ENCODE measurements at regions not wholly inside any gene's neighbourhood (a gene's known extent, or its start where the extent isn't known, plus 50 kb on each side); places are given as distances from the start of the nearest gene placed in this dataset.
"Not testable (repeated sequence)": the region's sequence is repeated elsewhere in the genome, so short reads cannot be mapped to it uniquely, and the experiment has no call there.

DNA sequence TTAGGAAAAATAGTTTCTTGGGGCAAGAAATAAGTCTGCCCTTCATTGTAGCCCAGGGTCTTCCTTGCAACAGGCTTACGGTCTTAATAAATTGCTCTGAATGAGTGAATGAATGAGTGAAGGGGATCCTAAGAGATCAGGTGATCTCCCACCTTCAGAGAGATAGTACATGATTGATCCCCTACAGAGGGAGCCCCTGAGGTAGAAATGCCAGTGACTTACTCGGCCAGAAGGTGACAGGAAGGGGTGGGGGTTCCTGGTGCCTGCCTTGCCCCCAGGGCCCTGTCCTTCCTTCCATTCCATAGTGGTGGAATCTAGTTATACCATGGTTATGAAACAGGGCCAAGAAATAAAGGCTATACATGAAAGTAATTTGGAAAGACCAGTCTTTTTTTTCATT lies 215.3 kb upstream of the SSTR4 start:
- no peaks in the 10 kb centered on the region for H3K36me3 ChIP-seq (replicated peaks; ENCODE audit: control insufficient read depth, insufficient read depth, low read length)
- no peak overlapping the region for H3K4me3 ChIP-seq (ENCODE audit: insufficient read depth, low read depth, low read length)
- H3K27me3 ChIP-seq (ENCODE audit: control insufficient read depth, insufficient read depth, low read length): no peaks in the 10 kb centered on the region; the same call in 1 of the 2 replicates
- peak; percentile 43 for DNase-seq

DNA sequence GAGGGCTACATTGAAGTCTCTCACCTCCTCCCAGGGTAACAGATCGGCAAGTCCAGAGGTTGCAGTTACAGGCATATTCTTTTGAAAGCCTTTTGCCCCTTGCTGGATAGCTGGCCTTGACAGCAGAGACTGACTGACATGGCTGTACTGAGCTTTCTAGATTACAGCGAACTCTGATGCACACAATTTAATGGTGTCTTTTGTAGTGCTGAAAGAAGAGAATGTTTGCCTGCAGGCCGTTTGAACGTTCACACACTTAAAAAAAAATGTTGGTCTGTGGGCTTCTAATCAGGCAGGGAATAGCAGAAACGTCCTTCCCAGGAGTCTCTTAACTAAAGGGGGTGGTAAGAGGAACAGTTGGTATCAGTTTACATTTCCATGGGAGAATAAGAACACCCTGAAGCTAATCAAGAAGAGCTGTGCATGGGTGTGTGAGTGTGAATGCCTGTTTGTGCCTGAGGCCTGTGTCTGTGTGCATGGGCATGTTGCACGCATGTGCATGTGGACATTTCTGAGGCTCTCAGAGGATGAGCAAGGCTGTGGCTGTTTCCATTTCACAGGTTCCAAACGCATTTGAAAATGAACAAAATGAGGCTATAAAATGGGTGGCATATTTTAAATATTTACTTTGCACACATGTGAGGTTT lies 213.9 kb upstream of the SSTR4 start:
- Histone ChIP-seq H3K36me3 (replicated peaks; ENCODE audit: control insufficient read depth, insufficient read depth, low read length) (no peaks in the 10 kb centered on the region), H3K27me3 (ENCODE audit: control insufficient read depth, insufficient read depth, low read length) (no peaks in the 10 kb centered on the region), H3K4me3 (ENCODE audit: insufficient read depth, low read depth, low read length) (no peak overlapping the region)
- DNase-seq: no peak

- no peaks in the 10 kb centered on the region for H3K27me3 ChIP-seq (ENCODE audit: control insufficient read depth, insufficient read depth, low read length)
- no peak for DNase-seq
- H3K4me3 ChIP-seq (ENCODE audit: insufficient read depth, low read depth, low read length): no peak overlapping the region
- no peaks in the 10 kb centered on the region for H3K36me3 ChIP-seq (replicated peaks; ENCODE audit: control insufficient read depth, insufficient read depth, low read length)
These were observed 213.3 kb upstream of the SSTR4 start for GRCh38 chr20:22821796-22822195.

GRCh38 chr20:22823119-22823518 lies 212.0 kb upstream of the SSTR4 start:
- H3K36me3 ChIP-seq (replicated peaks; ENCODE audit: control insufficient read depth, insufficient read depth, low read length): no peaks in the 10 kb centered on the region
- H3K27me3 ChIP-seq (ENCODE audit: control insufficient read depth, insufficient read depth, low read length): no peaks in the 10 kb centered on the region
- no peak overlapping the region for H3K4me3 ChIP-seq (ENCODE audit: insufficient read depth, low read depth, low read length)
- no peak for DNase-seq

DNA sequence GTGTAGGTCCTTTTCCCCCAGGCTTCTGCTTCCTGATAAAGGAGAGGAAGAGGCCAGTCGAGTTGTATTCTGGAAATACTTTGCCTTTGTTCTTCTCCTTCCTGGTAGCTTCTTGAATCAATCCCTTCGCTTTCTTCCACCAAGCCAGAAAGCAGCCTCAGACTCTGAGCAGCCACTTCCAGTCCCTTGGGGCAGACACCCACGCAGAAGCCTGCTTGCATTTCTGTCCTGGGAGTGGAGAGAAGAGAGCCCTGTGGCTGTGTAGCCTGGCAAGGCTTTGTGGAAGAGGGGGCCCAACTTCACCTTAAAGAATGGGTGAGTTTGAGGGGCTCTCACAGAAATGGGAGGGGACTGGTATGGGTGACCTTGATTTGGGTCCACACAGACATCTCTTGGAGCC lies 211.0 kb upstream of the SSTR4 start:
- Histone ChIP-seq H3K27me3 (ENCODE audit: control insufficient read depth, insufficient read depth, low read length) (no peaks in the 10 kb centered on the region), H3K4me3 (ENCODE audit: insufficient read depth, low read depth, low read length) (no peak overlapping the region), H3K36me3 (replicated peaks; ENCODE audit: control insufficient read depth, insufficient read depth, low read length) (no peaks in the 10 kb centered on the region)
- no peak for DNase-seq

DNA sequence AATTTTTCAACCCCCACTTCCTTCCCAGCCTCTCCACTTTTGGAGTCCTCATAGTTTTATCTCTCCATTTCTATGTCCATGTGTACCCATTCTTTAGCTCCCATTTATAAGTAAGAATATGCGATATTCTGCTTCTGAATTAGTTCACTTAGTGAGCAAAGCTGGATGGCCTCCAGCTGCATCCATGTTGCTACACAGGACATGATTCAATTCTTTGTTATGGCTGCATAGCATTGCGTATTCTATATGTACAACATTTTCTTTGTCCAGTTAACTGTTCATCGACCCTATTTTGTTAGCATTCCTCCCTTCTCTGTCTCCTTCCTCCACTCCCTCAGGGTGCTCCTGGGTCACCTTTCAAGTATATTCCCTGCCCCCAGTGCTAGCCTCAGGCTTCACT lies 210.0 kb upstream of the SSTR4 start:
- no peaks in the 10 kb centered on the region for H3K36me3 ChIP-seq (replicated peaks; ENCODE audit: control insufficient read depth, insufficient read depth, low read length)
- DNase-seq: no peak
- no peaks in the 10 kb centered on the region for H3K27me3 ChIP-seq (ENCODE audit: control insufficient read depth, insufficient read depth, low read length)
- no peak overlapping the region for H3K4me3 ChIP-seq (ENCODE audit: insufficient read depth, low read depth, low read length)

DNA sequence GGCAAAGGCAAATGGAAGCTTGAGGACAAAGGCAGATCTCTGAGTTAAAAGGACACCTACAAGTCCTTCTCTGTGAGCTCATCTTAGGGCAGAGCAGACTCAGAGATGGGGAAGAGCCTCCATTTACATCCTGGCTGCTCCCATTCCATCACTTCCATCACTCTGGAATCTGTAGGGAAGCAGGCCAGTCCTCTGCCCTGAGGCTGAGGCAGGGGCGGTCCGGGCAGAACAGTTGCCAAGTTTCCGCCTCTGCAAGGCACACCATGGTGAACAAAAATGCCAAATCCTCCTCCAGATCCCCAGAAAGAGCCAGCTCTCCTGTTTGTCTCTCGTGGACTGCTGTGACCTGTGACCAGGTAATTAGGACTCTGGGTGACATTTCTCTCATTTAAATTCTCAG lies 209.6 kb upstream of the SSTR4 start:
- DNase-seq: no peak
- no peaks in the 10 kb centered on the region for H3K36me3 ChIP-seq (replicated peaks; ENCODE audit: control insufficient read depth, insufficient read depth, low read length)
- no peak overlapping the region for H3K4me3 ChIP-seq (ENCODE audit: insufficient read depth, low read depth, low read length)
- no peaks in the 10 kb centered on the region for H3K27me3 ChIP-seq (ENCODE audit: control insufficient read depth, insufficient read depth, low read length)

GRCh38 chr20:22826306-22827230 lies 208.5 kb upstream of the SSTR4 start:
- H3K4me3 ChIP-seq (ENCODE audit: insufficient read depth, low read depth, low read length): no peak overlapping the region
- DNase-seq: no peak
- no peaks in the 10 kb centered on the region for H3K27me3 ChIP-seq (ENCODE audit: control insufficient read depth, insufficient read depth, low read length)
- no peaks in the 10 kb centered on the region for H3K36me3 ChIP-seq (replicated peaks; ENCODE audit: control insufficient read depth, insufficient read depth, low read length)

DNA sequence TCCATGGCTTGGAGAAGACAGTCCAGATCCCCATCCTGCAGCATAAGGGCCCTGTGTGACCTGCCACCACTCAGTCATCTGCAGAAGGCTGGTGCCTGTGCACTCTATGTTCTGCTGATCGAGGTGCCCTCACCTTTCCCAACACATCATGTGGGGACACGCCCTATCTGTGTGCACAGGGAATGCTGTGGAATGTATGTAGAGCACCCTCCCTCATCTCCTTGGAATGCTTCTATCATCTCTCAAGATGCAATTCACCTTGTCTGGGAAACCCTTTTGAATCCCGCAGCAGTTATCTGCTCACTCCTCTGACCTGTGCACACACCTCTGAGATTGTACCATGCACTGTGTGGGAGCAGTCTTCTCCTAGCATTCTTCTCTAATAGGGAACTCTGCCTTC lies 207.2 kb upstream of the SSTR4 start:
- Histone ChIP-seq H3K4me3 (ENCODE audit: insufficient read depth, low read depth, low read length) (no peak overlapping the region), H3K36me3 (replicated peaks; ENCODE audit: control insufficient read depth, insufficient read depth, low read length) (no peaks in the 10 kb centered on the region), H3K27me3 (ENCODE audit: control insufficient read depth, insufficient read depth, low read length) (no peaks in the 10 kb centered on the region)
- DNase-seq: no peak

DNA sequence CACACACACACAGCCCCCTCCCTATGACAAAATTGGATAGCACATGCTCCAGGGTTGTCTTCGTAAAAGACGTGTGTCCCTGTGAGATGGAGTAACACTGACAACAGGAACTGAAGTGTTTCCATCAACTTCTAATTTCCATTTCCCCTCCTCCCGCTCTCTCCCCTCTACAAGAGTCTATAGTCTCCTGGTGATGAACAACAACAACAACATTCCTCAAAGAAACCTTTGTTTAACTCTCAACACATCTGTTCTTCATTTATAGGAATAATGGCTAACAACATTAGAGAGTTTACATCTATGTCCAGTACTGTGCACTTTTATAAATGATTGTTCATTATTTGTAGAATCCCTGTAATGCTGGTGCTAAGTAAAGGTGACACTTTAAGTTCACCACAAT lies 205.8 kb upstream of the SSTR4 start:
- DNase-seq: no peak
- H3K27me3 ChIP-seq (ENCODE audit: control insufficient read depth, insufficient read depth, low read length): no peaks in the 10 kb centered on the region
- no peak overlapping the region for H3K4me3 ChIP-seq (ENCODE audit: insufficient read depth, low read depth, low read length)
- H3K36me3 ChIP-seq (replicated peaks; ENCODE audit: control insufficient read depth, insufficient read depth, low read length): no peaks in the 10 kb centered on the region

- DNase-seq: no peak
- Histone ChIP-seq H3K27me3 (ENCODE audit: control insufficient read depth, insufficient read depth, low read length) (no peaks in the 10 kb centered on the region), H3K36me3 (replicated peaks; ENCODE audit: control insufficient read depth, insufficient read depth, low read length) (no peaks in the 10 kb centered on the region), H3K4me3 (ENCODE audit: insufficient read depth, low read depth, low read length) (no peak overlapping the region)
These were observed 205.0 kb upstream of the SSTR4 start for GRCh38 chr20:22830138-22830537.

DNA sequence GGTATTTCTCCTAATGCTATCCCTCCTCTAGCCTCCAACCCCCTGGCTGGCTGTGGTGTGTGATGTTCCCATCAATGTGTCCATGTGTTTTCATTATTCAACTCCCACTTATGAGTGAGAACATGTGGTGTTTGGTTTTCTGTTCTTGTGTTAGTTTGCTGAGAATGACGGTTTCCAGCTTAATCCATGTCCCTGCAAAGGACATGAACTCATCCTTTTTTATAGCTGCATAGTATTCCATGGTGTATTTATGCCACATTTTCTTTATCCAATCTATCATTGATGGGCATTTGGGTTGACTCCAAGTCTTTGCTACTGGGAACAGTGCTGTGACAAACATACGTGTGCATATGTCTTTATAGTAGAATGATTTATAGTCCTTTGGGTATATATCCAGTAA lies 204.4 kb upstream of the SSTR4 start:
- not testable (repeated sequence) for H3K36me3 ChIP-seq (replicated peaks; ENCODE audit: control insufficient read depth, insufficient read depth, low read length); H3K27me3 ChIP-seq (ENCODE audit: control insufficient read depth, insufficient read depth, low read length); H3K4me3 ChIP-seq (ENCODE audit: insufficient read depth, low read depth, low read length); DNase-seq

DNA sequence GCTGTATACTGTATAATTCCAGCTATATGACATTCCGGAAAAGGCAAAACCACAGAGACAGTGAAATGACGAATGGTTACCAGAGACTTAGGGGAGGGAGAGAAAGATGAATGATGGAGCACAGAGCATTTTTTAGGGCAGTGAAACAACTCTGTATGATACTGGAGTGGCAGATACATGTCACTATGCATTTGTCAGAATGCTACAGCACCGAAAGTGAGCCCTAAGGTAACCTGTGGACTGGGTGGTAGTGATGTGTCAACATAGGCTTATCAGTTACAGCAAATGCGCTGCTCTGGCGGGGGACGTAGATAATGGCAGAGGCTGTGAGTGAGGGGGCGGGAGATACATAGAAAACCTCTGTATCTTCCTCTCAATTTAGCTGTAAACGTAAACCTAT lies 201.3 kb upstream of the SSTR4 start:
- Histone ChIP-seq H3K36me3 (replicated peaks; ENCODE audit: control insufficient read depth, insufficient read depth, low read length) (no peaks in the 10 kb centered on the region), H3K4me3 (ENCODE audit: insufficient read depth, low read depth, low read length) (no peak overlapping the region), H3K27me3 (ENCODE audit: control insufficient read depth, insufficient read depth, low read length) (no peaks in the 10 kb centered on the region)
- DNase-seq: no peak

GRCh38 chr20:22834651-22835256 lies 200.4 kb upstream of the SSTR4 start:
- DNase-seq: no peak
- Histone ChIP-seq H3K27me3 (ENCODE audit: control insufficient read depth, insufficient read depth, low read length) (no peaks in the 10 kb centered on the region), H3K4me3 (ENCODE audit: insufficient read depth, low read depth, low read length) (no peak overlapping the region), H3K36me3 (replicated peaks; ENCODE audit: control insufficient read depth, insufficient read depth, low read length) (no peaks in the 10 kb centered on the region)

DNA sequence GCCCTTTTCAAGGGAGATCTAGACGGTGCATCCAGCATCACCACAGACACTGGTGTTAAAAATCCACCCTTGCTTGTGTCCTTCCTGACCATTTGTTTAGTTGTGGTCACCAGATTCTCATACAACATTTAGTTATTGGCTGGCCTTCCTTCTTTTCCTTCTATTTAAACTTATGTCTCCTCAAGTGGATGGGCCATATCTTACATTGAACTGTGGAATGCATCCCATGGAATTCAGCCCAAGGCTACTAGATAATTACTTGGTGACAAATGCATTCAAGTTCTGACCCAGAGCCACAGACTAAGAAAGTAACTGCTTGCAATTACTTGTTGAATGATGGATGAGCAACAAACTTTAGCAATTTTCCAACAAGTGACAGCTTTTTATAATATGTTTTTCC lies 198.9 kb upstream of the SSTR4 start:
- no peak for DNase-seq

More for the DNA sequence above, 198.9 kb upstream of the SSTR4 start:
- Histone ChIP-seq H3K27me3 (ENCODE audit: control insufficient read depth, insufficient read depth, low read length) (no peaks in the 10 kb centered on the region), H3K4me3 (ENCODE audit: insufficient read depth, low read depth, low read length) (no peak overlapping the region), H3K36me3 (replicated peaks; ENCODE audit: control insufficient read depth, insufficient read depth, low read length) (no peaks in the 10 kb centered on the region)

Measured in H7 (cell line).